SK-N-SH treated with all-trans-retinoic acid at 6 μM for 48 hours (cell line): ENCODE measurements at regions not wholly inside any gene's neighbourhood (a gene's known extent, or its start where the extent isn't known, plus 50 kb on each side); places are given as distances from the start of the nearest gene placed in this dataset.

ENCODE experiments used
- ATAC-seq: fragments of 200-7000 bp; cut with Tn5 transposase; 3 replicates; pipeline ENCODE4 v1.9.1; 2020; ENCODE audit warnings: mild to moderate bottlenecking, moderate library complexity
- BACH2 ChIP-seq: fragments of 250-450 bp; sonication (Bioruptor Pico); IDR thresholded peaks from 2 replicates; pipeline ENCODE4 v1.9.0; 2021; ENCODE audit warnings: mild to moderate bottlenecking, borderline replicate concordance
- CREB5 ChIP-seq: fragments of 250-450 bp; sonication (Bioruptor Pico); IDR thresholded peaks from 2 replicates; pipeline ENCODE4 v1.5.1; 2020; ENCODE audit warnings: low read depth, mild to moderate bottlenecking, moderate library complexity
- CSDC2 ChIP-seq: fragments of 250-450 bp; sonication (Bioruptor Pico); IDR thresholded peaks from 2 replicates; pipeline ENCODE4 v1.5.0; 2020; ENCODE audit warnings: mild to moderate bottlenecking, moderate library complexity
- CSRNP3 ChIP-seq: fragments of 250-450 bp; sonication (Bioruptor Pico); IDR thresholded peaks from 2 replicates; pipeline ENCODE4 v1.5.1; 2021; ENCODE audit warnings: mild to moderate bottlenecking, moderate library complexity
- ESRRG ChIP-seq: fragments of 250-450 bp; sonication (Bioruptor Pico); IDR thresholded peaks from 2 replicates; pipeline ENCODE4 v1.6.1; 2021; ENCODE audit warnings: mild to moderate bottlenecking
- GLIS3 ChIP-seq: fragments of 250-450 bp; sonication (Bioruptor Pico); IDR thresholded peaks from 2 replicates; pipeline ENCODE4 v1.5.0; 2020; ENCODE audit warnings: mild to moderate bottlenecking, moderate library complexity
- ISL1 ChIP-seq: fragments of 250-450 bp; sonication (Bioruptor Pico); IDR thresholded peaks from 2 replicates; pipeline ENCODE4 v2.1.2; 2022; ENCODE audit warnings: mild to moderate bottlenecking, moderate library complexity
- PATZ1 ChIP-seq: fragments of 250-450 bp; sonication (Bioruptor Pico); IDR thresholded peaks from 2 replicates; pipeline ENCODE4 v1.8.0; 2020; ENCODE audit warnings: mild to moderate bottlenecking, moderate library complexity, borderline replicate concordance
- POU6F1 ChIP-seq: fragments of 250-450 bp; sonication (Bioruptor Pico); IDR thresholded peaks from 2 replicates; pipeline ENCODE4 v1.8.0; 2021; ENCODE audit warnings: low read depth, mild to moderate bottlenecking, moderate library complexity, borderline replicate concordance
- PPARA ChIP-seq: fragments of 250-450 bp; sonication (Bioruptor Pico); IDR thresholded peaks from 2 replicates; pipeline ENCODE4 v1.5.0; 2020; ENCODE audit warnings: mild to moderate bottlenecking, borderline replicate concordance
- RARB ChIP-seq: fragments of 250-450 bp; sonication (Bioruptor Pico); IDR thresholded peaks from 2 replicates; pipeline ENCODE4 v1.8.0; 2021; ENCODE audit warnings: mild to moderate bottlenecking, moderate library complexity
- SNAI2 ChIP-seq: fragments of 250-450 bp; sonication (Bioruptor Pico); IDR thresholded peaks from 2 replicates; pipeline ENCODE4 v1.5.0; 2020; ENCODE audit warnings: mild to moderate bottlenecking, moderate library complexity
- TCF4 ChIP-seq: fragments of 250-450 bp; sonication (Bioruptor Pico); IDR thresholded peaks from 2 replicates; pipeline ENCODE4 v1.8.0; 2021; ENCODE audit warnings: mild to moderate bottlenecking, moderate library complexity, borderline replicate concordance
- TOX ChIP-seq: fragments of 250-450 bp; sonication (Bioruptor Pico); IDR thresholded peaks from 2 replicates; pipeline ENCODE4 v1.8.0; 2021; ENCODE audit warnings: mild to moderate bottlenecking, moderate library complexity, borderline replicate concordance
- TSHZ2 ChIP-seq: fragments of 250-450 bp; sonication (Bioruptor Pico); IDR thresholded peaks from 2 replicates; pipeline ENCODE4 v1.5.0; 2020; ENCODE audit warnings: mild to moderate bottlenecking, moderate library complexity
- ZC3H10 ChIP-seq: fragments of 250-450 bp; sonication (Bioruptor Pico); IDR thresholded peaks from 2 replicates; pipeline ENCODE4 v1.5.1; 2021; ENCODE audit warnings: mild to moderate bottlenecking, moderate library complexity
- ZNF565 ChIP-seq: fragments of 450-650 bp; formaldehyde crosslinking; conservative IDR thresholded peaks from 2 replicates; pipeline ENCODE4 v1.5.0; 2020; ENCODE audit warnings: low read depth, mild to moderate bottlenecking, moderate library complexity
- ZNF70 ChIP-seq: fragments of 450-650 bp; formaldehyde crosslinking; IDR thresholded peaks from 2 replicates; pipeline ENCODE4 v1.5.0; 2020; ENCODE audit warnings: mild to moderate bottlenecking, moderate library complexity
- ZNF8 ChIP-seq: fragments of 450-650 bp; formaldehyde crosslinking; IDR thresholded peaks from 2 replicates; pipeline ENCODE4 v1.5.0; 2020; ENCODE audit warnings: mild to moderate bottlenecking, moderate library complexity

- no peak for ATAC-seq
Observed at GRCh38 chr13:47764817-47765216, 236.3 kb downstream of the SUCLA2 start.

GRCh38 chr13:47757466-47758080, 243.5 kb downstream of the SUCLA2 start:
- TF ChIP-seq TOX (CRISPR knock-in tag): no peak
- TF ChIP-seq ISL1 (CRISPR knock-in tag): no peak
- TF ChIP-seq TCF4: no peak
- no peak for TF ChIP-seq ZNF70
- TF ChIP-seq CSRNP3: no peak
- TF ChIP-seq BACH2 (CRISPR knock-in tag): no peak
- ATAC-seq: no peak

More at GRCh38 chr13:47764817-47765216, 236.3 kb downstream of the SUCLA2 start:
- TF ChIP-seq TSHZ2 (CRISPR knock-in tag) (no peak), CREB5 (no peak), ZNF70 (no peak), ESRRG (CRISPR knock-in tag) (no peak), ZNF565 (CRISPR knock-in tag) (no peak), TOX (CRISPR knock-in tag) (no peak), POU6F1 (CRISPR knock-in tag) (no peak)

- no peak for ATAC-seq
- no peak for TF ChIP-seq SNAI2 (CRISPR knock-in tag)
- TF ChIP-seq ZNF70: no peak
- no peak for TF ChIP-seq RARB
- TF ChIP-seq GLIS3 (CRISPR knock-in tag): no peak
- no peak for TF ChIP-seq ZC3H10
- no peak for TF ChIP-seq TSHZ2 (CRISPR knock-in tag)
- TF ChIP-seq BACH2 (CRISPR knock-in tag): no peak
- no peak for TF ChIP-seq PATZ1 (CRISPR knock-in tag)
- TF ChIP-seq TCF4: no peak
- TF ChIP-seq ZNF565 (CRISPR knock-in tag): no peak
- TF ChIP-seq TOX (CRISPR knock-in tag): no peak
- no peak for TF ChIP-seq PPARA (CRISPR knock-in tag)
- TF ChIP-seq ZNF8 (CRISPR knock-in tag): no peak
- no peak for TF ChIP-seq CREB5
- TF ChIP-seq POU6F1 (CRISPR knock-in tag): no peak
- TF ChIP-seq CSRNP3: no peak
- TF ChIP-seq CSDC2 (CRISPR knock-in tag): no peak
Observed at GRCh38 chr13:47747901-47748300, 253.2 kb downstream of the SUCLA2 start.
